Keratinocyte (primary cell): ENCODE measurements at regions not wholly inside any gene's neighbourhood (a gene's known extent, or its start where the extent isn't known, plus 50 kb on each side); places are given as distances from the start of the nearest gene placed in this dataset.

Experiments
- DNase-seq: peaks from one replicate; pipeline ENCODE4 v3.0.0-alpha.2; 2011; ENCODE audit warnings: low read depth, missing footprints, low spot score
- FAIRE-seq: peaks from 2 replicates; lab custom pipeline; 2011; peaks lifted over from hg19 to GRCh38; lab: Jason Lieb, UNC
- H2AFZ ChIP-seq: 2 replicates; pipeline ENCODE4 v1.6.0; 2012; ENCODE audit warnings: low read length, control low read depth, inconsistent platforms; ENCODE audit not compliant: control insufficient read depth
- H3K27ac ChIP-seq: 2 replicates; pipeline ENCODE4 v1.5.1; 2011; ENCODE audit warnings: low read length; ENCODE audit not compliant: control insufficient read depth, insufficient read depth
- H3K27me3 ChIP-seq: 3 replicates; pipeline ENCODE4 v1.6.0; 2011; ENCODE audit warnings: low read length; ENCODE audit not compliant: control insufficient read depth, insufficient read depth; ENCODE audit errors: extremely low read depth
- H3K36me3 ChIP-seq, 2 experiments: 2 replicates in 1 of 2; 3 replicates in 1 of 2; pipeline ENCODE4 v1.5.1; 2011; ENCODE audit warnings: low read length in 2 of 2, mild to moderate bottlenecking in 1 of 2; ENCODE audit not compliant: control insufficient read depth in 2 of 2, insufficient read depth in 2 of 2; ENCODE audit errors: extremely low read depth in 1 of 2
- H3K4me1 ChIP-seq: 3 replicates; pipeline ENCODE4 v1.5.1; 2011; ENCODE audit warnings: low read length; ENCODE audit not compliant: control insufficient read depth, insufficient read depth; ENCODE audit errors: extremely low read depth
- H3K4me2 ChIP-seq: 3 replicates; pipeline ENCODE4 v1.6.0; 2011; ENCODE audit warnings: low read depth, low read length; ENCODE audit not compliant: control insufficient read depth, insufficient read depth; ENCODE audit errors: extremely low read depth
- H3K4me3 ChIP-seq, 3 experiments: fragments of 200-600 bp in 1 of 3; sonication (generic) in 1 of 3; 2 replicates in 2 of 3; 3 replicates in 1 of 3; pipeline ENCODE4 v1.5.1; 2011 to 2016; ENCODE audit warnings: low read length in 3 of 3, mild to moderate bottlenecking in 3 of 3, control low read depth in 2 of 3, inconsistent platforms in 1 of 3, low read depth in 1 of 3, mixed read lengths in 1 of 3, mixed run types in 1 of 3, moderate library complexity in 1 of 3; ENCODE audit not compliant: control insufficient read depth in 2 of 3, insufficient read depth in 2 of 3; ENCODE audit errors: extremely low read depth in 1 of 3
- H3K79me2 ChIP-seq: 2 replicates; pipeline ENCODE4 v1.6.0; 2012; ENCODE audit warnings: low read length; ENCODE audit not compliant: control insufficient read depth, insufficient read depth
- H3K9ac ChIP-seq: 3 replicates; pipeline ENCODE4 v1.6.0; 2011; ENCODE audit warnings: low read length; ENCODE audit not compliant: control insufficient read depth, insufficient read depth; ENCODE audit errors: extremely low read depth
- H3K9me1 ChIP-seq: 3 replicates; pipeline ENCODE4 v1.6.0; 2011; ENCODE audit warnings: low read length; ENCODE audit not compliant: control insufficient read depth, insufficient read depth; ENCODE audit errors: extremely low read depth
- H3K9me3 ChIP-seq: 2 replicates; pipeline ENCODE4 v1.5.1; 2012; ENCODE audit warnings: low read depth, low read length; ENCODE audit not compliant: control insufficient read depth
- H4K20me1 ChIP-seq: 3 replicates; pipeline ENCODE4 v1.6.0; 2011; ENCODE audit warnings: low read length; ENCODE audit not compliant: control insufficient read depth, insufficient read depth; ENCODE audit errors: extremely low read depth
- EZH2 ChIP-seq: IDR thresholded peaks from one replicate; pipeline ENCODE4 v1.6.1; 2012; ENCODE audit warnings: inconsistent platforms, mild to moderate bottlenecking, low read length, moderate library complexity
- dilution Hi-C: fragments of 300-500 bp; cut with MboI; formaldehyde crosslinking; loops from one replicate; pipeline ENCODE4 v1.7.0; 2020; ENCODE audit warnings: low sequenced_read_pairs; ENCODE audit not compliant: extremely low pct_ligation_motif_present
- TF ChIP-seq, protein P1 (sequence below), 3 experiments: IDR thresholded peaks in 1 of 3; conservative IDR thresholded peaks in 1 of 3; optimal IDR thresholded peaks in 1 of 3; 2 replicates in 2 of 3; 3 replicates in 1 of 3; pipeline versions ENCODE3 to v1.5.1; 2011; ENCODE audit warnings: low read length in 3 of 3, mild to moderate bottlenecking in 3 of 3, moderate library complexity in 2 of 3, control low read depth in 1 of 3, inconsistent platforms in 1 of 3; ENCODE audit not compliant: insufficient read depth in 2 of 3; ENCODE audit errors: extremely low read depth in 1 of 3

GRCh38 chr11:94671553-94672366 lies 96.4 kb upstream of the AMOTL1 start:
- DNase-seq, result no peak
- no peaks in the 10 kb centered on the region for H3K9me3 ChIP-seq
- no peak overlapping the region for H3K4me2 ChIP-seq

DNA sequence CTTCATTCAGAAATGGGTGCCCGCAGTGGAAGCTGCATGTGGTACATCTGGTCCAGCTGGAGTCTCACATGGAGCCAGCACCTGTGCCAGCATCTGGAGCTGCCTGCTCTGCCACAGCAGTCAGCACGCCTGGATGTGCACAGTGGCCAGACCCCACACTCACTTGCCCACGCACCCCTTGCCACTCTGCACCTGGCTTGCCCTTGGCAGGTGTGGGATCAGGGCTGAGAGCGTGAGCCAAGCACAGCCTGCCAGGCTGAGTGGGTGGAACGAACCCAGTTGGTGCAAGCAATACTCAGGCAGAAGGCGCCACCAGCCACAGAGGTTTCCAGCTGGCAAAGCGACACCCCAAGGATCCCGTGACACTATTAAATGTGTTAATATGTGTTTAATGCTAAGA lies 95.5 kb upstream of the AMOTL1 start:
- H3K4me1 ChIP-seq, result peaks cover 46% of the 10 kb centered on the region
- no peaks in the 10 kb centered on the region for H3K9me3 ChIP-seq
- H3K9me1 ChIP-seq, result no peaks in the 10 kb centered on the region
- no peak overlapping the region for H3K9ac ChIP-seq
- H3K79me2 ChIP-seq, result no peaks in the 10 kb centered on the region
- dilution Hi-C loops, result no loop called here
- H2AFZ ChIP-seq, result no peak overlapping the region
- TF ChIP-seq, protein P1, sequence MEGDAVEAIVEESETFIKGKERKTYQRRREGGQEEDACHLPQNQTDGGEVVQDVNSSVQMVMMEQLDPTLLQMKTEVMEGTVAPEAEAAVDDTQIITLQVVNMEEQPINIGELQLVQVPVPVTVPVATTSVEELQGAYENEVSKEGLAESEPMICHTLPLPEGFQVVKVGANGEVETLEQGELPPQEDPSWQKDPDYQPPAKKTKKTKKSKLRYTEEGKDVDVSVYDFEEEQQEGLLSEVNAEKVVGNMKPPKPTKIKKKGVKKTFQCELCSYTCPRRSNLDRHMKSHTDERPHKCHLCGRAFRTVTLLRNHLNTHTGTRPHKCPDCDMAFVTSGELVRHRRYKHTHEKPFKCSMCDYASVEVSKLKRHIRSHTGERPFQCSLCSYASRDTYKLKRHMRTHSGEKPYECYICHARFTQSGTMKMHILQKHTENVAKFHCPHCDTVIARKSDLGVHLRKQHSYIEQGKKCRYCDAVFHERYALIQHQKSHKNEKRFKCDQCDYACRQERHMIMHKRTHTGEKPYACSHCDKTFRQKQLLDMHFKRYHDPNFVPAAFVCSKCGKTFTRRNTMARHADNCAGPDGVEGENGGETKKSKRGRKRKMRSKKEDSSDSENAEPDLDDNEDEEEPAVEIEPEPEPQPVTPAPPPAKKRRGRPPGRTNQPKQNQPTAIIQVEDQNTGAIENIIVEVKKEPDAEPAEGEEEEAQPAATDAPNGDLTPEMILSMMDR (optimal IDR thresholded peaks at IDR 0.05 in 1 of 3, IDR thresholded peaks at IDR 0.05 in 1 of 3, conservative IDR thresholded peaks at IDR 0.05 in 1 of 3; ENCODE audit: extremely low read depth in 1 of 3, insufficient read depth in 2 of 3, low read length in 3 of 3), result no peak
- TF ChIP-seq EZH2, result no peak
- no peak overlapping the region for H3K4me2 ChIP-seq
- DNase-seq (no peak), FAIRE-seq (no peak)
- H3K27me3 ChIP-seq, result no peaks in the 10 kb centered on the region
- H4K20me1 ChIP-seq, result no peaks in the 10 kb centered on the region
- H3K27ac ChIP-seq, result no peak overlapping the region
- H3K36me3 ChIP-seq, result no peaks in the 10 kb centered on the region
- no peak overlapping the region for H3K4me3 ChIP-seq

More at GRCh38 chr11:94671553-94672366, 96.4 kb upstream of the AMOTL1 start:
- Histone ChIP-seq H3K4me1 (peaks cover 37% of the 10 kb centered on the region), H3K9me1 (no peaks in the 10 kb centered on the region), H3K4me3 (no peak overlapping the region), H3K27me3 (no peaks in the 10 kb centered on the region), H3K27ac (no peak overlapping the region), H3K36me3 (no peaks in the 10 kb centered on the region), H3K9ac (no peak overlapping the region), H4K20me1 (no peaks in the 10 kb centered on the region), H2AFZ (no peak overlapping the region), H3K79me2 (no peaks in the 10 kb centered on the region)
- dilution Hi-C loops, result no loop called here
- TF ChIP-seq EZH2, result no peak
- TF ChIP-seq, protein P1 (optimal IDR thresholded peaks at IDR 0.05 in 1 of 3, IDR thresholded peaks at IDR 0.05 in 1 of 3, conservative IDR thresholded peaks at IDR 0.05 in 1 of 3; ENCODE audit: extremely low read depth in 1 of 3, insufficient read depth in 2 of 3, low read length in 3 of 3), result no peak
- no peak for FAIRE-seq
